ENCODE measurements at regions not wholly inside any gene's neighbourhood (a gene's known extent, or its start where the extent isn't known, plus 50 kb on each side); places are given as distances from the start of the nearest gene placed in this dataset.

- no peak overlapping the region for H3K4me3 ChIP-seq (replicated peaks; ENCODE audit: low read depth, low read length)
- TF ChIP-seq CTCF (IDR thresholded peaks at IDR 0.05; ENCODE audit: low read depth, low read length, missing control alignments) = no peak
- no peak for DNase-seq (ENCODE audit: extremely low read depth, low read depth)
Measured at GRCh38 chr14:101037021-101037817, 133.7 kb upstream of the RTL1 start.

GRCh38 chr14:101039031-101039754 lies 135.7 kb upstream of the RTL1 start:
- no peak overlapping the region for H3K4me3 ChIP-seq (replicated peaks; ENCODE audit: low read depth, low read length)
- TF ChIP-seq CTCF (IDR thresholded peaks at IDR 0.05; ENCODE audit: low read depth, low read length, missing control alignments) = no peak
- no peak for DNase-seq (ENCODE audit: extremely low read depth, low read depth)

- DNase-seq (ENCODE audit: extremely low read depth, low read depth) = no peak
- H3K4me3 ChIP-seq (replicated peaks; ENCODE audit: low read depth, low read length) = no peak overlapping the region
- TF ChIP-seq CTCF (IDR thresholded peaks at IDR 0.05; ENCODE audit: low read depth, low read length, missing control alignments) = no peak
Measured at GRCh38 chr14:101039755-101040138, 136.2 kb upstream of the RTL1 start.

GRCh38 chr14:101040538-101041442 lies 137.3 kb upstream of the RTL1 start:
- DNase-seq (ENCODE audit: extremely low read depth, low read depth) = no peak
- no peak for TF ChIP-seq CTCF (IDR thresholded peaks at IDR 0.05; ENCODE audit: low read depth, low read length, missing control alignments)
- H3K4me3 ChIP-seq (replicated peaks; ENCODE audit: low read depth, low read length) = no peak overlapping the region

GRCh38 chr14:101043891-101044290 lies 140.4 kb upstream of the RTL1 start:
- TF ChIP-seq CTCF (IDR thresholded peaks at IDR 0.05; ENCODE audit: low read depth, low read length, missing control alignments) = no peak
- no peak overlapping the region for H3K4me3 ChIP-seq (replicated peaks; ENCODE audit: low read depth, low read length)
- DNase-seq (ENCODE audit: extremely low read depth, low read depth) = no peak

GRCh38 chr14:101044741-101045140 lies 141.2 kb upstream of the RTL1 start:
- no peak for DNase-seq (ENCODE audit: extremely low read depth, low read depth)
- TF ChIP-seq CTCF (IDR thresholded peaks at IDR 0.05; ENCODE audit: low read depth, low read length, missing control alignments) = no peak
- no peak overlapping the region for H3K4me3 ChIP-seq (replicated peaks; ENCODE audit: low read depth, low read length)

All from HFF-Myc (cell line).